NCI-H526 treated with DMSO at 0.1 percent for 48 hours (cell line): ENCODE measurements at regions not wholly inside any gene's neighbourhood (a gene's known extent, or its start where the extent isn't known, plus 50 kb on each side); places are given as distances from the start of the nearest gene placed in this dataset.
"Not testable (repeated sequence)": the region's sequence is repeated elsewhere in the genome, so short reads cannot be mapped to it uniquely, and the experiment has no call there.

Experiments
- DNase-seq: peaks from one replicate; lab custom pipeline; 2025; lab: John Stamatoyannopoulos, UW

DNA sequence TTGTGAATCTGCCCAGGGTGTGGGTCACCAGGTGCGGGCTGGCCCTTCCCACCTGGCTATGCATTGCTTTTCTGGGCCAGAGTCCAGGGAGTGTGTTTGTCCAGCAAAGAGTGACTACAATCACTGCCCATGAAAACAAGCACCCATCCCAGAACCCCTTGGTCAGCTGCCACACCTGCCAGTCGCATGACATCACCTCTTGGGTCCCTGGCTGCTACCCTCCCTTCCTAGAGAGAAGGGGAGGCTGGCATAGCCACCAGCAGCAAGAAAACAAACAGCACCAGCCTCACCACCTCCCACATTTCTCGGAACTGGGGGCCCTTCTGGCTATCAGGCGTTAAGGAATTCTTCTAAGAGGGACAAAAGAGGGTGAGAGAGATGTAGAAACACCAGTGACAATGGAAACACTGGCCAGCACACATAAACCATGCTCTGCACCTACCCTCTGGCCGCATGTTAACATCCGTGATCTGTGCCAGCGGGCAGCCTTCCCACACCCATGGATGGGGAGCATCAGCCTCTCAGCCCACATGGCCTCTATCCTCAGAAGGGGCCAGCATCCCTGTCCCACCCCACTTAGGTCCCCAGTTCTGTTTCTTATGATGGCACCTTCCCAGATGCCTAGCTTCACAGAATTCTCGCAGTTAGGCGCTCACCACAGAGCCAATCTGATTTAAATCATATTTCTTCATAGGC is 109.7 kb upstream of the GLI2 start:
- DNase-seq = no peak

GRCh38 chr2:120626566-120626965 is 109.1 kb upstream of the GLI2 start:
- no peak for DNase-seq

GRCh38 chr2:120628248-120628647 is 107.4 kb upstream of the GLI2 start:
- DNase-seq = no peak

- no peak for DNase-seq
Measured at GRCh38 chr2:120629241-120629895, 106.3 kb upstream of the GLI2 start.

GRCh38 chr2:120630031-120630701 is 105.5 kb upstream of the GLI2 start:
- no peak for DNase-seq

- DNase-seq = no peak
Measured at GRCh38 chr2:120631236-120631635, 104.4 kb upstream of the GLI2 start.

GRCh38 chr2:120631724-120632123 is 103.9 kb upstream of the GLI2 start:
- DNase-seq = no peak

GRCh38 chr2:120632796-120633646 is 102.6 kb upstream of the GLI2 start:
- DNase-seq = no peak

DNA sequence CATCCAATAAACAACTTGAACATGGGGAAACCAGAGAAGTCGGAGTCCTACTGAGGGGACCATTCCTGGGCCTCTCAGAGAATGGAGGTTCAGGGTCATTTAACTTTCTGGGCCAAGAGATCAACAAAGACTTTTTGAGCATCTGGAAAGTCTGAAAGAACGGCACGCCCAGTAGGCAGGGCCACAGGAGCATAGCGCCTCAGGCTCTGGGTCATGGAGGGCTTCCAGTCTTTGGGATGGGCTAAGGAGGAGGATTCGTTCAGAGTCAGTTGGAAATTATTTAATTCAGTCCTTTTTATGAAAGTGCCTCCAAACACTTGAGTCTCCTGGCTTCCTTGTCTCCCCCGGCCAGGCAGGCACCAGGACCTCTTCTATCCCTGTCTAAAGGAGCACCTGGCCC is 101.1 kb upstream of the GLI2 start:
- no peak for DNase-seq

GRCh38 chr2:120635146-120635545 is 100.5 kb upstream of the GLI2 start:
- DNase-seq = no peak

DNA sequence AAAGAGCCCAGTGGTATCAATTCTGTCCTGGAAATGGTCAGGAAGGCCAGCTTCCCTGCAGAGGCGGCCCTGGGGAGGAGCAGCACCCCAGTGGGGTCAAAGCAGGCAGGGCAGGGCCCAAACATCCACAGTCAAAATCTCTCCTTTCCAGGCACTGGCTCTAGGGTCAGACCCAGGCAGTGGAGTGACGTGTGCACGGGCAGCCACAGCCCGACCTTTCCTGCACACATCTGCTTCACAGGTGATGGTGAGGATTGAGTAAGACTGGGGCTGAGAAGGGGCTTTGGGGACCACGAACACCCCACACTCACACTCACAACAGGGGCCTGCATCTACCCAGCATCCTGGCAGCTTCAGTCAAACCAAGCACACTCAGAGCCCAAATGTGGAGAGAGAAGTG is 97.8 kb upstream of the GLI2 start:
- DNase-seq = no peak

GRCh38 chr2:120638450-120638849 is 97.2 kb upstream of the GLI2 start:
- no peak for DNase-seq

DNA sequence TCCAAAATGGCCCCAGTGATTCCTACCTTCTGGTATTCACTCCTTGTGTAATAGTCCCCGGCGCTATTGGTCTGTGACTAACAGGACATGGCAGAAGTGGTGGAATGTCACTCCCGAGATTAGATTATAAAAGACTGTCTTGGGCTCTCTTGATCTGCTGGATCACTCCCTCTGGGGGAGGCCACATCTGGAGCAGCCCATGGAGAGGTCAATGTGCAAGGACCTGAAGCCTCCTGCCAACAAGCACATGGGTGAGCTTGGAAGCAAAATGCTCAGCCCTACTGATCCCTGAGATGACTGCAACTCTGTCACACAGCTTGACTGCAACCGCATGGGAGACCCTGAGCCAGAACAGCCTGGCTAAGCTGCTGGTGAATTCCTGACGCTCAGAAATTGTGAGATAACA is 94.3 kb upstream of the GLI2 start:
- no peak for DNase-seq

DNA sequence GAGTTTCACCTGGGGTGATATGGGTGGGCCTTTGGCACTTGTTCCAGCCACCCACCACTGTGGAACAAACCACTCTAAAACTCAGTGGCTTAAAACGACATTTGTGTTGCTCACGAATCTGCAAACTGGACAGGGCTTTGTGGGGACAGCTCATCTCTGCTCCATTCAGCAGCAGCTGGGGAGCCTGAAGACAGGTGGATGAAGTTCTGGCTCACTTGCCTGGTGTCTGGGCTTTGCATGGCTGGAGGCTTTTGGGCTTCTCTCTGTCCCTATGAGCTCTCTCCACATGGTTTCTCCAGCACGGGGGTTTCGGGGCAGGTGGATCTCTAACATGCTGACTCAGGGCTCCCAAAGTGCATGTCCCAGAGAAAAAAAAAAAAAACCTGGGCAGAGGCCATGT is 93.0 kb upstream of the GLI2 start:
- no peak for DNase-seq

DNA sequence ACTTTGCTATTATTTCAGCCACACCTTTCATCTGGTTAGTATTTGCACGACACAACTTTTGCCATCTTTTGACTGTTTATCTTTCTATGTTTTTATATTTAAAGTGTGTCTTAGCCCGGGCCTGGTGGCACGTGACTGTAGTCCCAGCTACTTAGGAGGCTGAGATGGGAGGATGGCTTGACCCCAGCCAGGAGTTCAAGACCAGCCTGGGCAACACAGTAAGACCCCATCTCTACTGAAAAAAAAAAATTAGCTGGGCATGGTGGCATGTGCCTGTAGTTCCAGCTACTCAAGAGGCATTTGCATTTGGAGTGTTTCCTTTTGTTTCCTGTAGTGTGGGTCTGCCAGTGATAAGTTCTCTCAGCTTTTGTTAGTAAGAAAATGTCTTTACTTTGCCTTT is 88.7 kb upstream of the GLI2 start:
- no peak for DNase-seq

- DNase-seq = no peak
Measured at GRCh38 chr2:120647487-120647886, 88.2 kb upstream of the GLI2 start.

DNA sequence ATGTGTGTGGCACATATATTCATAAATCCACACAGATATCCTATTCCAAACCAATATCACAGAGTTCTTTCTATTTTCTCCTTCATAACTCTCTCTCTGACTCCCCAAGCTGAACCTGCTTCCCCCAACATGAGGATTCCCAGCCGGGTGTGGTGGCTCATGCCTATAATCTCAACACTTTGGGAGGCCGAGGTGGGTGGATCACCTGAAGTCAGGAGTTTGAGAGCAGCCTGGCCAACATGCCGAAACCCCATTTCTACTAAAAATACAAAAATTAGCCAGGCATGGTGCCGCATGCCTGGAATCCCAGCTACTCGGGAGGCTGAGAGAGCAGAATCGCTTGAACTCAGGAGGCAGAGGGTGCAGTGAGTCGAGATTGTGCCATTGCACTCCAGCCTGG is 86.3 kb upstream of the GLI2 start:
- not testable (repeated sequence) for DNase-seq

DNA sequence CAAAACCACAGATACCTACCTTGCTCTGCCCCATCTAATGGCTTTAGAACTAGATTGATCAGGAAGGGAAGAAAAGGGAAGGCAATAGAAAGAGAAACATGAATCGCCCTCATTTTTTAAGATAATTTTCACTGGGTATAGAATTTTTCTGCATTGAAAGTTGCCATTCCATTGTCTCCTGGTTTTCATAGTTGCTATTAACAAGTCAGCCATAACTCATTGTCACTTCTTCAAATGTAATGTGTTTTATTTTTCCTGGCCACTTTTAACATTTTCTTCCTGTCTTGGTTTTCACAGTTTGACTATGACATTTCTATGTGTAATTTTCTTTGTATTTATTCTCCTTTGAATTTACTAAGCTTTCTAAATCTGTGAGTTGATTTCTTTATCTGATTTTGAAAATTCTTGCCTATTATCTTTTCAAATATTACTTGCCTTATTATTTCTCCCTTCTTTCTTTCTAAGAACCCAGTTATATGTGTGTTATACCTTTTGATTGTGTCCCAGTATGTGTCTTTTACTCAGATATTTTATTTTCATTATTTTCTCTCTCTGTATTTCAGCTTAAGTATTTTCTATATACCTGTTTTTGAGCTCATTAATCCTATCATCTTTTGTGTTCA is 85.5 kb upstream of the GLI2 start:
- no peak for DNase-seq

DNA sequence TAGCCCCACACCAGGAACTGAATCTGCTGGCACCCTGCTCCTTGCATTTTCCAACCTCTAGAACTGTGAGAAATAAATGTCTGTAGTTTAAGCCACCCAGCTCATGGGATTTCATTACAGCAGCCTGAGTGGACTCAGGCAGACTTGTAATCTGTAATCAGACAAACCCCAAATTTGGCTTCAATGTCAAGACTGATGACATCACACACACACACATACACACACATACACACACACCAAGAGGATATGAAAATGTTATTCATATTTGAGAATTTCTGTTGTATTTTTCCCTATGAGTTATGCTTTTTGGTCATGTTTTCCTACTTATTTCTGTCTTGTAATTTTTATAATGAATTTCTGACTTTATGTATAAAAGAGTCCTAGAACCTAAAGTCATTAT is 83.8 kb upstream of the GLI2 start:
- DNase-seq = no peak

DNA sequence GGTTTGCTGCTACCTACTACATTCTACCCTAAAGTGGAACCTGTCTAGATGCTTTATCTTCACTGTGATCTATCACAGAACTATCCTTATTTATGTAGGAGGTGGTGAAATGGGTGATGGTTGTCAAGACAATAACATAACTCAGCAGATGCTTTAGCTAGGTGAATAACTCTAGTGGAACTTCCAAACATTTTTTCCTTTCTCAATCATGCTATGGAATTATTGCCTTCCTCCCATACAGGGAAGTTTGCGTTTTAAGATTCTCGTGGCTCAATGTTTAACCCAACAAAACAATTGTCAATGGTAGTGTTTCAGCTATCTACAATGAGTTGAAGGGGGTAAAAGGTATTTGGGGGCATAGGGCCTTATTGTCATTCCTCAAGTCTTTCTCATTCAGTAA is 82.6 kb upstream of the GLI2 start:
- DNase-seq = no peak

DNA sequence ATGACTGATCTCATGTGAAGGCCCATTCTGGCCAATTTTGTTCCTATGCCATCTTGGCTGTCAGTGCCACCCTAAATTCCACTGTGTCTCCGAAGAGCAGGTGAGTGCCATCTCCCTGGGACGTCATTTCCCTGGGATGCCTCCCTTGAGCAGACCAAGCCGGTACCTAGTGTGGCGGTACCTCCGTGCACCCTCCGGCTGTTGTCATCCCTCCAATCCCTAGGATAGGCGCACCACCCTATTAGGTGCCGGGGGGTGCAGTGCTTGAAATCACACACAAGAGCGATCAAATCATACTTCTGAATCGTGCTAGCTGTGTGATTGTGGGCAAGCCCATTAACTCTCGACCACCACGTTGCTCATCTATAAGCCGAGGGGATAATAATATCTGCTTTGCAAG is 81.8 kb upstream of the GLI2 start:
- no peak for DNase-seq
